Fibroblast of lung (primary cell): ENCODE measurements at regions not wholly inside any gene's neighbourhood (a gene's known extent, or its start where the extent isn't known, plus 50 kb on each side); places are given as distances from the start of the nearest gene placed in this dataset.

Experiments used
- CTCF ChIP-seq, 2 donors: IDR thresholded peaks in 1 of 2; conservative IDR thresholded peaks in 1 of 2; 1 replicate in 1 of 2; 2 replicates in 1 of 2; pipeline ENCODE4 v1.5.1; 2011 to 2012; ENCODE audit warnings: low read length in 2 of 2, control low read depth in 1 of 2, inconsistent platforms in 1 of 2, low read depth in 1 of 2, mild to moderate bottlenecking in 1 of 2
- EZH2 ChIP-seq: IDR thresholded peaks from 2 replicates; pipeline ENCODE4 v1.5.1; 2012; ENCODE audit warnings: low read length, control low read depth, mild to moderate bottlenecking; ENCODE audit errors: missing control alignments

GRCh38 chr1:114319418-114319817 is 165.7 kb upstream of the SYT6 start:
- no peak for TF ChIP-seq CTCF (conservative IDR thresholded peaks at IDR 0.05 in 1 of 2, IDR thresholded peaks at IDR 0.05 in 1 of 2; ENCODE audit: low read depth in 1 of 2, low read length in 2 of 2)
- no peak for TF ChIP-seq EZH2
